Activated CD4-positive, alpha-beta T cell treated with anti-CD3 and anti-CD28 coated beads, Interleukin-2, amount 10 ng/mL, durations not matched to agents 24 days and 14 days (primary cell): ENCODE measurements at regions not wholly inside any gene's neighbourhood (a gene's known extent, or its start where the extent isn't known, plus 50 kb on each side); places are given as distances from the start of the nearest gene placed in this dataset.
"Not testable (repeated sequence)": the region's sequence is repeated elsewhere in the genome, so short reads cannot be mapped to it uniquely, and the experiment has no call there.

Source experiments
- DNase-seq: peaks from one replicate; pipeline ENCODE4 v3.0.0; 2022
- H3K27ac Mint-ChIP-seq: one replicate; pipeline ENCODE4 v1.8.0; 2022; ENCODE audit warnings: mild to moderate bottlenecking, mixed read lengths
- H3K27me3 Mint-ChIP-seq: one replicate; pipeline ENCODE4 v1.8.0; 2022; ENCODE audit warnings: mixed read lengths
- H3K36me3 Mint-ChIP-seq: one replicate; pipeline ENCODE4 v1.8.0; 2022; ENCODE audit warnings: low read depth, mild to moderate bottlenecking, mixed read lengths
- H3K4me1 Mint-ChIP-seq: one replicate; pipeline ENCODE4 v1.8.0; 2021; ENCODE audit warnings: mixed read lengths
- H3K4me3 Mint-ChIP-seq: one replicate; pipeline ENCODE4 v1.8.0; 2022; ENCODE audit warnings: mild to moderate bottlenecking, moderate library complexity, mixed read lengths
- H3K9me3 Mint-ChIP-seq: one replicate; pipeline ENCODE4 v1.8.0; 2021; ENCODE audit warnings: mixed read lengths
- intact Hi-C: fragments of 100-400 bp; cut with micrococcal nuclease; formaldehyde crosslinking; loops from one replicate; pipeline ENCODE4 v1.15.1; 2023

GRCh38 chr2:239828973-239829275 lies 196.2 kb downstream of the NDUFA10 start:
- H3K36me3 Mint-ChIP-seq, H3K27me3 Mint-ChIP-seq, DNase-seq, H3K4me1 Mint-ChIP-seq, H3K27ac Mint-ChIP-seq, intact Hi-C loops, H3K9me3 Mint-ChIP-seq, H3K4me3 Mint-ChIP-seq: not testable (repeated sequence)

GRCh38 chr2:239828192-239828972 lies 196.8 kb downstream of the NDUFA10 start:
- H3K4me3 Mint-ChIP-seq: no peak overlapping the region
- H3K27ac Mint-ChIP-seq: no peak overlapping the region
- H3K4me1 Mint-ChIP-seq: no peaks in the 10 kb centered on the region
- intact Hi-C loops: no loop called here
- H3K36me3 Mint-ChIP-seq: no peaks in the 10 kb centered on the region
- peaks cover 3% of the 10 kb centered on the region for H3K27me3 Mint-ChIP-seq
- no peaks in the 10 kb centered on the region for H3K9me3 Mint-ChIP-seq
- no peak for DNase-seq

GRCh38 chr2:239827523-239827890 lies 197.6 kb downstream of the NDUFA10 start:
- no peak for DNase-seq

GRCh38 chr2:239826786-239827522 lies 198.2 kb downstream of the NDUFA10 start:
- Mint-ChIP-seq H3K27ac (no peak overlapping the region), H3K27me3 (peaks cover 3% of the 10 kb centered on the region), H3K9me3 (no peaks in the 10 kb centered on the region), H3K4me3 (no peak overlapping the region), H3K4me1 (no peaks in the 10 kb centered on the region), H3K36me3 (no peaks in the 10 kb centered on the region)
- intact Hi-C loops: no loop called here
- DNase-seq: no peak

More at GRCh38 chr2:239827523-239827890, 197.6 kb downstream of the NDUFA10 start:
- Mint-ChIP-seq H3K36me3 (no peaks in the 10 kb centered on the region), H3K4me3 (no peak overlapping the region), H3K27me3 (peaks cover 3% of the 10 kb centered on the region), H3K27ac (no peak overlapping the region), H3K9me3 (no peaks in the 10 kb centered on the region), H3K4me1 (no peaks in the 10 kb centered on the region)
- intact Hi-C loops: no loop called here

- DNase-seq: no peak
- peaks cover 3% of the 10 kb centered on the region for H3K27me3 Mint-ChIP-seq
Observed at GRCh38 chr2:239826376-239826775, 198.8 kb downstream of the NDUFA10 start.

GRCh38 chr2:239825705-239825979 lies 199.5 kb downstream of the NDUFA10 start:
- H3K27ac Mint-ChIP-seq: no peak overlapping the region
- DNase-seq: no peak
- H3K9me3 Mint-ChIP-seq: no peaks in the 10 kb centered on the region
- intact Hi-C loops: no loop called here
- H3K27me3 Mint-ChIP-seq: peaks cover 3% of the 10 kb centered on the region
- H3K4me3 Mint-ChIP-seq: no peak overlapping the region
- no peaks in the 10 kb centered on the region for H3K36me3 Mint-ChIP-seq
- H3K4me1 Mint-ChIP-seq: no peaks in the 10 kb centered on the region

More at GRCh38 chr2:239826376-239826775, 198.8 kb downstream of the NDUFA10 start:
- H3K36me3 Mint-ChIP-seq: no peaks in the 10 kb centered on the region
- no peaks in the 10 kb centered on the region for H3K4me1 Mint-ChIP-seq
- no peak overlapping the region for H3K27ac Mint-ChIP-seq
- no peaks in the 10 kb centered on the region for H3K9me3 Mint-ChIP-seq
- intact Hi-C loops: no loop called here
- no peak overlapping the region for H3K4me3 Mint-ChIP-seq

- Mint-ChIP-seq H3K27ac (no peak overlapping the region), H3K4me1 (no peaks in the 10 kb centered on the region), H3K9me3 (no peaks in the 10 kb centered on the region), H3K27me3 (peaks cover 3% of the 10 kb centered on the region), H3K4me3 (no peak overlapping the region), H3K36me3 (no peaks in the 10 kb centered on the region)
- intact Hi-C loops: no loop called here
- DNase-seq: no peak
Observed at GRCh38 chr2:239824866-239825704, 200.1 kb downstream of the NDUFA10 start.

GRCh38 chr2:239824046-239824694 lies 201.0 kb downstream of the NDUFA10 start:
- no peak overlapping the region for H3K27ac Mint-ChIP-seq
- DNase-seq: no peak
- no peaks in the 10 kb centered on the region for H3K4me1 Mint-ChIP-seq

GRCh38 chr2:239822146-239822831 lies 202.9 kb downstream of the NDUFA10 start:
- intact Hi-C loops: no loop called here
- Mint-ChIP-seq H3K4me3 (no peak overlapping the region), H3K27ac (no peak overlapping the region), H3K36me3 (no peaks in the 10 kb centered on the region), H3K4me1 (no peaks in the 10 kb centered on the region), H3K27me3 (peaks cover 3% of the 10 kb centered on the region), H3K9me3 (no peaks in the 10 kb centered on the region)
- no peak for DNase-seq

More at GRCh38 chr2:239824046-239824694, 201.0 kb downstream of the NDUFA10 start:
- Mint-ChIP-seq H3K27me3 (peaks cover 3% of the 10 kb centered on the region), H3K36me3 (no peaks in the 10 kb centered on the region), H3K4me3 (no peak overlapping the region), H3K9me3 (no peaks in the 10 kb centered on the region)
- intact Hi-C loops: no loop called here

GRCh38 chr2:239821694-239822075 lies 203.5 kb downstream of the NDUFA10 start:
- no peak overlapping the region for H3K27ac Mint-ChIP-seq
- no peak overlapping the region for H3K4me3 Mint-ChIP-seq
- no peaks in the 10 kb centered on the region for H3K9me3 Mint-ChIP-seq
- no peaks in the 10 kb centered on the region for H3K4me1 Mint-ChIP-seq
- no peak for DNase-seq
- peaks cover 3% of the 10 kb centered on the region for H3K27me3 Mint-ChIP-seq
- no peaks in the 10 kb centered on the region for H3K36me3 Mint-ChIP-seq
- intact Hi-C loops: no loop called here

- intact Hi-C loops: no loop called here
- Mint-ChIP-seq H3K4me1 (no peaks in the 10 kb centered on the region), H3K36me3 (no peaks in the 10 kb centered on the region), H3K9me3 (no peaks in the 10 kb centered on the region), H3K4me3 (no peak overlapping the region), H3K27ac (no peak overlapping the region), H3K27me3 (peaks cover 3% of the 10 kb centered on the region)
- no peak for DNase-seq
Observed at GRCh38 chr2:239820836-239821693, 204.1 kb downstream of the NDUFA10 start.

- Mint-ChIP-seq H3K27ac (no peak overlapping the region), H3K9me3 (no peaks in the 10 kb centered on the region), H3K4me1 (no peaks in the 10 kb centered on the region), H3K4me3 (no peak overlapping the region), H3K27me3 (peaks cover 3% of the 10 kb centered on the region), H3K36me3 (no peaks in the 10 kb centered on the region)
- DNase-seq: no peak
- intact Hi-C loops: no loop called here
Observed at GRCh38 chr2:239819974-239820555, 205.1 kb downstream of the NDUFA10 start.
